A673 (cell line): ENCODE measurements at regions not wholly inside any gene's neighbourhood (a gene's known extent, or its start where the extent isn't known, plus 50 kb on each side); places are given as distances from the start of the nearest gene placed in this dataset.

Source experiments
- BruUV-seq: library from RNA; stranded (reverse); fragments of 400-500 nt; replicated peaks from 2 replicates; lab custom pipeline; 2021; lab: Mats Ljungman, UMichigan
- CTCF ChIA-PET: fragments of 300-600 bp; sonication (Branson Sonifier 250); formaldehyde crosslinking; loops from one replicate; lab custom pipeline; 2022; ENCODE audit warnings: antibody characterized with exemption; lab: Charles Lee
- POLR2A ChIA-PET: fragments of 300-600 bp; sonication (Branson Sonifier 250); formaldehyde crosslinking; loops from one replicate; lab custom pipeline; 2022; ENCODE audit warnings: antibody characterized with exemption; ENCODE audit not compliant: low non-redundant PET; lab: Charles Lee
- DNase-seq: peaks from one replicate; pipeline ENCODE4 v3.0.0-alpha.2; 2015; ENCODE audit warnings: low spot score
- H3K27ac ChIP-seq: fragments of 200-600 bp; sonication (generic); 2 replicates; pipeline ENCODE4 v1.5.1; 2016; ENCODE audit warnings: mixed run types, low read depth, mild to moderate bottlenecking, mixed read lengths, antibody characterized with exemption, low read length; ENCODE audit not compliant: poor library complexity, severe bottlenecking
- H3K27me3 ChIP-seq: fragments of 200-600 bp; sonication (generic); replicated peaks from 2 replicates; pipeline ENCODE4 v1.6.1; 2017; ENCODE audit warnings: mixed run types, low read depth, mild to moderate bottlenecking, mixed read lengths, antibody characterized with exemption, low read length; ENCODE audit not compliant: insufficient read depth, poor library complexity
- H3K36me3 ChIP-seq: fragments of 200-600 bp; sonication (generic); 2 replicates; pipeline ENCODE4 v1.6.1; 2016; ENCODE audit warnings: mixed run types, mild to moderate bottlenecking, mixed read lengths, antibody characterized with exemption, low read length; ENCODE audit not compliant: insufficient read depth, poor library complexity, severe bottlenecking
- H3K4me1 ChIP-seq: fragments of 200-600 bp; sonication (generic); 2 replicates; pipeline ENCODE4 v1.6.1; 2017; ENCODE audit warnings: mixed run types, mild to moderate bottlenecking, mixed read lengths, antibody characterized with exemption, low read length; ENCODE audit not compliant: insufficient read depth, poor library complexity, severe bottlenecking
- H3K4me3 ChIP-seq: fragments of 200-600 bp; sonication (generic); 2 replicates; pipeline ENCODE4 v1.5.1; 2016; ENCODE audit warnings: low read depth, mixed run types, mild to moderate bottlenecking, mixed read lengths, low read length; ENCODE audit not compliant: poor library complexity, severe bottlenecking
- H3K9me3 ChIP-seq: fragments of 200-600 bp; sonication (generic); 2 replicates; pipeline ENCODE4 v1.6.1; 2016; ENCODE audit warnings: mixed run types, low read depth, mild to moderate bottlenecking, mixed read lengths, antibody characterized with exemption, low read length; ENCODE audit not compliant: poor library complexity, severe bottlenecking
- EZH2 ChIP-seq: fragments of 200-600 bp; sonication (generic); IDR thresholded peaks from 2 replicates; pipeline ENCODE4 v1.6.1; 2017; ENCODE audit warnings: borderline replicate concordance, low read depth, mild to moderate bottlenecking, mixed read lengths, antibody characterized with exemption, low read length; ENCODE audit not compliant: poor library complexity, severe bottlenecking
- intact Hi-C: fragments of 100-400 bp; cut with micrococcal nuclease; formaldehyde crosslinking; loops from one replicate; pipeline ENCODE4 v1.10.0; 2022; ENCODE audit not compliant: unreplicated experiment
- TF ChIP-seq, protein P1 (sequence below): fragments of 300-800, 200-600 bp; sonication (generic); conservative IDR thresholded peaks from 2 replicates; pipeline ENCODE4 v1.5.1; 2017; ENCODE audit warnings: low read depth, mild to moderate bottlenecking, antibody characterized with exemption, low read length, moderate library complexity, mixed read lengths

DNA sequence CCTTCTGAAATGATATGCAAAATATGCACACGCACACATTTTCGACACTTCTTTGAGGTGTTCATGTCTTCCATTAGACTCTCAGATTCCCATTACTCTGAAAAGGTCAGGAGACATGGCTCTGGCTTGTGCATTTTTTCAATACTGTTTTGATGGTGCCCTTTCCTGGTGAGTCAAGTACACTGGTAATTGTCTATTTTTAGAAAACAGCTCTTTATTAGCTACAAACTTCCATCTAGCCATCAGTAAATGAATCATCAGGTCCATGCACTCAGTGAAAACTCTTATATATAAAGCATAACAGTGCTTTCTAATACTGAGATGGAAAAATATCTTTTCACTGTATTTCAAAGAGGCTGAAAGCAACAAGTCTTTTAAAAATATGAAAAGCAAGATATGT lies 194.9 kb downstream of the GALNT1 start:
- ChIA-PET POLR2A (no interaction called here), CTCF (no interaction called here)
- no TSS peak for BruUV-seq
- no peak overlapping the region for H3K27ac ChIP-seq
- DNase-seq: no peak
- H3K9me3 ChIP-seq: no peaks in the 10 kb centered on the region
- H3K27me3 ChIP-seq: peaks cover 37% of the 10 kb centered on the region
- intact Hi-C loops: no loop called here
- no peaks in the 10 kb centered on the region for H3K4me1 ChIP-seq
- no peaks in the 10 kb centered on the region for H3K36me3 ChIP-seq
- no peak overlapping the region for H3K4me3 ChIP-seq
- no peak for TF ChIP-seq EZH2
- TF ChIP-seq, protein P1, sequence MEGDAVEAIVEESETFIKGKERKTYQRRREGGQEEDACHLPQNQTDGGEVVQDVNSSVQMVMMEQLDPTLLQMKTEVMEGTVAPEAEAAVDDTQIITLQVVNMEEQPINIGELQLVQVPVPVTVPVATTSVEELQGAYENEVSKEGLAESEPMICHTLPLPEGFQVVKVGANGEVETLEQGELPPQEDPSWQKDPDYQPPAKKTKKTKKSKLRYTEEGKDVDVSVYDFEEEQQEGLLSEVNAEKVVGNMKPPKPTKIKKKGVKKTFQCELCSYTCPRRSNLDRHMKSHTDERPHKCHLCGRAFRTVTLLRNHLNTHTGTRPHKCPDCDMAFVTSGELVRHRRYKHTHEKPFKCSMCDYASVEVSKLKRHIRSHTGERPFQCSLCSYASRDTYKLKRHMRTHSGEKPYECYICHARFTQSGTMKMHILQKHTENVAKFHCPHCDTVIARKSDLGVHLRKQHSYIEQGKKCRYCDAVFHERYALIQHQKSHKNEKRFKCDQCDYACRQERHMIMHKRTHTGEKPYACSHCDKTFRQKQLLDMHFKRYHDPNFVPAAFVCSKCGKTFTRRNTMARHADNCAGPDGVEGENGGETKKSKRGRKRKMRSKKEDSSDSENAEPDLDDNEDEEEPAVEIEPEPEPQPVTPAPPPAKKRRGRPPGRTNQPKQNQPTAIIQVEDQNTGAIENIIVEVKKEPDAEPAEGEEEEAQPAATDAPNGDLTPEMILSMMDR: no peak

DNA sequence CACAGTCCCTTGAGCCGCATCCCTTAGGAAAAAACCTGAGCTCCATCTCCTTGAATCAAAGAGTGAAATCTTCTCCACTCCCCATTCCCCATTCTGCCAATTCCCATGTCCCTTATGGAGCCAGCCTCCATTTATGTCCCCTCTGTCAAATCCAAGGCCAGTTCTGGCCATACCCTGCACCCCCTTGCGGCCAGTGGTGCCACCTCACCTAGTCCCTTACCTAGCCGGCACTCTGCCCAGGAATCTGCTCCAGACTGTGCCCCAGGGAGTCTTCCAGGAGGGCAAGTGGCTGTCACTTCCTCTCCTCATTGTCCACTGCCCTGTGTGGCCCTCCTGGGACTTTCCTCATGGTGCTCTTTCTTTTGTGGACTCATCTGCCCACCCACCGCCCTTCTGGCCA lies 195.4 kb upstream of the RMP24 start:
- no peaks in the 10 kb centered on the region for H3K9me3 ChIP-seq
- no peak overlapping the region for H3K27ac ChIP-seq
- intact Hi-C loops: no loop called here
- ChIA-PET CTCF (no interaction called here), POLR2A (no interaction called here)
- H3K4me3 ChIP-seq: no peak overlapping the region
- BruUV-seq: no TSS peak
- no peak for TF ChIP-seq EZH2
- TF ChIP-seq, protein P1: no peak
- H3K27me3 ChIP-seq: peaks cover 37% of the 10 kb centered on the region
- H3K36me3 ChIP-seq: no peaks in the 10 kb centered on the region
- H3K4me1 ChIP-seq: no peaks in the 10 kb centered on the region
- DNase-seq: no peak

DNA sequence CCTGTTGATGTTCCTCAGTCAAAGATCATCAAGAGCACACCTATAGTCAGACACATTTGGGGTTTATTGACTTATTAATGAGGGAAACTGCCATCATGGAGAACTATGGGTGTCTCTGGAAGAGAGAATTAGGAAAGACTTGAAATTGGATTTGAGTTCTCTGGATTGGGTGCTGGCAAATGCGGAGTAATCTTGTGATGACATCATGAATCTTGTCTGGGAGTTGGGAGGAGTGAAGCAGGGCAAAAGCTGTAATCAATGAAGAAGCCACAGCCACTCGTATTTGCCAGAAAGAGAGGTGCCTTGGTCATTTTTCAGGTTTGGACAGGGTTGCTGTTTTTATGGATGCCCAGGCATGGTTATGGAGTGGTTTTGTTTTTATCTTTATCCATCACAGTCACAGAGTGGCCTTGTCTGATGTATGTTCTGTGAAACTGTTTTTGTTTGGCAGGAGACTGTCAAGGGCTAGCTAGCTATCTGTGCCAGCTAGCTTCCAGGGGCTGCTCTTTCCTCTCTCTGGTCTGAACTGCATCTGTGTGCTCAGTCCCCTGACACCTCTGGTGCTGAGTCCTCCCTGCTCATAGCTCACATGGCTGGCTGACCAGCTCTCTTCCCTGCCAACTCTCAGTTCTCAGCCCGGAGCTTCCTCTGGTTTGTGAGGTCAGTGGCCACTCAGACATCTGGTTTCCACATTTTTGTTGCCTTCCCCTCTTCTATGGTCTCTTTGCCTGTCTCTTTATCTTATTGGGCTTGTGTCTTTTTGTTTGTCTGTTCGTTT lies 193.4 kb upstream of the RMP24 start:
- POLR2A ChIA-PET: no interaction called here

More for the DNA sequence above, 193.4 kb upstream of the RMP24 start:
- Histone ChIP-seq H3K4me3 (no peak overlapping the region), H3K27me3 (peaks cover 37% of the 10 kb centered on the region), H3K27ac (no peak overlapping the region), H3K36me3 (no peaks in the 10 kb centered on the region), H3K9me3 (no peaks in the 10 kb centered on the region), H3K4me1 (no peaks in the 10 kb centered on the region)
- intact Hi-C loops: no loop called here
- no peak for DNase-seq
- CTCF ChIA-PET: interaction anchor here (0.6 kb wide), 1 partner anchor 33 kb away, joined by 7 read pairs; no protein-coding TSS in a partner anchor
- no TSS peak for BruUV-seq
- TF ChIP-seq, protein P1: no peak
